NCI-H2171 treated with DMSO at 0.1 percent for 48 hours (cell line): ENCODE measurements at regions not wholly inside any gene's neighbourhood (a gene's known extent, or its start where the extent isn't known, plus 50 kb on each side); places are given as distances from the start of the nearest gene placed in this dataset.

Experiments
- DNase-seq: peaks from one replicate; lab custom pipeline; 2025; lab: John Stamatoyannopoulos, UW

- no peak for DNase-seq
These were observed 60.1 kb upstream of the MLN start for GRCh38 chr6:33863723-33864440.

- no peak for DNase-seq
These were observed 59.3 kb upstream of the MLN start for GRCh38 chr6:33863084-33863483.

DNA sequence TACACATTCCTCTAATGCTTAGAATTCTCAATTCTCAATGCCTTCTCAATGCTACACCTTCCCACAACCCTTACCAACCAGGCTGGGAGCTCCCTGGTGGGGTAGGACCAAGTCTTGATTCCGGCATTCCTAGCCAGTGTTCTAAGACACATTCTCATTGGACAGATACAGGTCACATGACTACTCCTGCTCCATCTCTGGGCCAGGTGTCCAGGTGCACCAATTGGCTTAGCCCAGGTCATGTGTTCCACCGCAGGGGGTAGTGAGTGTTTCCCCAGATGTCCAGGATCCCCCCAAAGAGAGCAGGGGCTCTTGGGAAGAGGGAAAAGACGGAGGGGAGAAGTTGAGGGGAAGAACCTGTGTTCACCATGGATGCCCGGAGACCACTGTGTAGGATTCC, 58.7 kb upstream of the MLN start:
- no peak for DNase-seq

DNA sequence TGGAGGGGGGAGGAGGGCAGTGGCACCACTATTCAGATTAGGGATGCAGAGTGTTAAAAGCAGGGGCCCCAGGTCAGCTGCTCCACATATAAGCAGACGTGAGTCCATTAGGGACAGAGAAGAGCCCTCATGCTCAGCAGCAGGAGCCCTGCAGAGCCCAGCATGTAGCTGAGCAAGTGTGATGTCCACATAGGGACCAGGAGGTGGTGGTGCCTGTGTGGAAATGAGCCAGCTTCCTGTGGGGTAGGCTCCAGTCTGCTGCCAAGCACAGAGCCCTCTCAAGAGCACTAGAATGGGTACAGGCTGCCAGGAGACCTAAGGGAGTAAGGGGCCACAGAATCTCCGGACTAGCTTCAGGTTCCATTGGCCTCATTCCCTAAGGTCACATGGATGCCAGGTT, 57.9 kb upstream of the MLN start:
- DNase-seq, result no peak

DNA sequence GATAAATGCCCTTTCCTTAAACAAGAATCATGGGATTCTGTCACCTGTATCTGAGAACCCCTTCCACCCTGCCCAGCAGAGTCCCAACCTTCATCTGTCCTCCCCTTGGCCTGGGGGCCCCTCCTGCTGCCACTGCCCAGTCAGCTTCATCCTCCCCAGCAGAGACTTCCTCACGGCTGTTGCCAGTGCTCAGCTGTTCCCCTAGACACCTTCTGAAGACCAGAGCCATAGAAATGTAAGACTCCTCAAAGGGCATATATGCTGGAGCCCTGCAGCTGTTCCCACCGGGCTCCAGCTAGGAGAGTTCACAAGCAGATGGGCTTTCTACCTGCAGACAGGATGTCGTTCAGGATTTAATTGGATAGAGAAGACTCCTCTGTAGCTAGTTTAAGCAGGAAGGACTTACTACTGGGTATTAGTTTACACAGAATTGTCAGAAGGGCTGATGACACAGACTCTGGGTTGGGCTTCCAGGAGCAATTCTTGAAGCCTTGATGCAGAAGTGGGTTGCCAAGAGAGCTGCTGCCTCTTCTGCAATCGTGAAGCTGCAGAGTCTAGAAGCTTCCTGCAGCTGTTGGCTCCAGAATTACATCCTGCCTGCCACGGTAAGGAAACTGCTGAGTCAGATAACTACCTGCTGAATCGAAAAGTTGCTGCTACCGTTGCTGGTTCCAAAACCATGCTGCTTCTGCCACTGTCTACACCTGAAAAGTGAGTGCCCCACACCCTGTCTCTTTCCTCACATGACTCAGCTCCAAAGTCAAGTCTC, 57.1 kb upstream of the MLN start:
- peak; percentile 89 for DNase-seq

- DNase-seq, result no peak
These were observed 56.2 kb upstream of the MLN start for GRCh38 chr6:33860006-33860405.

- DNase-seq, result no peak
These were observed 55.2 kb upstream of the MLN start for GRCh38 chr6:33858804-33859505.

GRCh38 chr6:33857932-33858475, 54.2 kb upstream of the MLN start:
- no peak for DNase-seq

DNA sequence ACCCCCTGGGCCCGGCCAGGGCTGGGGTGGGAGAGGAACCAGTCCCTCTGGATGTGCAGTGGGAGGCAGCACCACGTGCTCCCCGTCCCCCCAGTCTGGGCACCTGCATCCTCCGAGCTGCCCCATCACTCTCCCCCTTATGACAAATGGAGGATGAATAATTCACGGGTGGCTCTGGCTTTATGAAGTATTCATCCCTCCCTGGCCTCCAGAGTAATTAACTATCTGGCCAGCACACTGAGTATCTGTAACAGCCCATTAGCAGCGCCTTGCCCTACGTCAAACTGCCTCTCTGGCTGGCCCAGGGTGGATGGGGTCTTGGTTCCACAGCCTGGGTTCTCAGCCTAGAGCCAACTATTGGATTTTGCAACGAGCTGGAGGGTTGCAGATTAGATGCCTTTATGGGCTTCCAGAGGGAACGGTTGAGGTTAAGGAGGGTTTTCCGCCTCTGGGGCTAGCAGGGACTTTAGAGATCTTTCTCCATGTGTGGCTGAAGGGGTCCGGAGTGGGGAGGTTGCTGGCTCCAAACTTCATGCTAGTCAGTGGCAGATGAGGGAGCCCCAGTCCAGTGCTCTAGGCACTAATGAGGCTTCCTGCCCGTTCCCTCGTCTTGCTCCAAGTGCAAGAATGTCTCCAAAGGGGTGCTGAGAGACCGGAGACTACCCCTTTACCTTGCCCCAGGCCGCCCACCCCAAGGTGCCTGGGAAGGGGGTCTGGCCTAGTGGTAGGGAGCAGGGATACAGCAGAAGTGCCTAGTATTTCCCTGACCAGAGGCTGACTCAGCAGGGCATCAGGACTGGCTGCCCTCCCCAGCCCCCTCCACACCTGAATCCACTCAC, 53.5 kb upstream of the MLN start:
- no peak for DNase-seq

DNA sequence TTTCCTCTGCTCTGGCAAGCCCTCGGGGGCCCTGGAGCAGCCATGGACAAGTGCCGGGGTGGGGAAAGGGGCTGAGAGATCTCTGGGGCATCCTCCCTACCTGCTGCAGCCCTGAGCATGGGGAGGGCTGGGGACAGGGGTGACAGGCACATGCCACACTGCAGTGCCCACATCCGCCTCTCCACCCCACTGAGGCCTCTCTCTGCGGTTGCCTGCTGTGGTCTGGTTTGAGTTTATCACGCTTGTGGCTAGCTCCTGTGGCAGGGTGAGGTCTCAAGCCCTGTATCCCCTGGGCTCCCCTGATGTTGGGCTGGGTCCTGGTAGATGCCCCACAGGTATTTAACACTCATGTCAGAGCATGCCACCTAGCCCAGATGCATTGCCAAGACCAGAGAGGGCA, 52.9 kb upstream of the MLN start:
- DNase-seq, result no peak

DNA sequence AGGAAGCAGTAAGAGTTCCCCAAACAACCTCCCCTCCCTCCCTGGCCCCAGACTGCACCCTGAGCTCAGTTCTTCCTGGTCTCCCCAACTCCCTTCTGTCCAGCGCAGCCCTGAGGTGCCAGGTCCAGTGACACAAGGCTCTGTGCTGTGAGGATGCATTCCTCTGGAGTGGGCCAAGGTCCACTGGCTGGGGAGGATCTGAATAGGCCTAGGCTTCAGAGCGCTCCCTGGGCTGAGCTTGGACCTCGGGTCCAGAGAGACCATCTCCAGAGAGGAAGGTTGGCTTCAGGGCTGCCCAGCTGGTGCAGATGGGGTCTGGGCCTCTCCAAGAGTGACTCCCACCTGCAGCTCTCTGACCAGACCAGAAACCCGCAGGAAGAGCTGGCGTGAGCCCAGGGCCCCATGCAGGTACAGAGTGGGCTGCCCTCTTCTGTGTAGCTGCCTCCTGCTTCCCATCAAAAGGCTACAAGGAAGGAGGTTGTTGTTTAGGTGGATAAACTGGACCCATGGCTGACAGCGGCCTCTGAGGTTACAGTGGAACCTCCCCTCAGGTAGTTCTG, 52.3 kb upstream of the MLN start:
- no peak for DNase-seq

DNA sequence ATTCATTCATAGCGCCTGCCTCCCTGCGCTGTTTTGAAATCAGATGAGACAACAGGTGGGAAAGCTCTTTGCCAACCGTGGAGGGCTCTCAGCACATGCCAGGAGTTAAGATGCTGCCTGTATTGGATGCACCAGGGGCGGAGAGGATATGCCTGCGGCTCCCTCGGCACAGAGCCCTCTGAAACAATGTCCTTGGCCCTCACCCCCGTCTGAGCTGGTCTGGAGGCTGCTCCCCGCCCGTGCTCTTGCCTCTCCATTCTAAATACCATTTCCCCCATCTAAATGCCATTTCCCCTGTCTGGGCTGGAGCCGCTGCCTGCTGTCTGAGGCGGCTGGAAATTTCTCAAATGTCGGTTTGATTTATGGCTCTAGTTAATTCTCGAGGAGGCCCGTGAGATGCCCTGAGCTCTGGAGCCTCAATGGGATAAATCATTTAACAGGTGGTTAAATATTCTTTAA, 50.8 kb upstream of the MLN start:
- peak; percentile 82 for DNase-seq

- DNase-seq, result no peak
These were observed 49.9 kb upstream of the MLN start for GRCh38 chr6:33853736-33854135.
